ENCODE measurements at regions not wholly inside any gene's neighbourhood (a gene's known extent, or its start where the extent isn't known, plus 50 kb on each side); places are given as distances from the start of the nearest gene placed in this dataset.

- BruUV-seq (replicated peaks), result no TSS peak
- no peak for FAIRE-seq
- 0% methylated on average over 5 of the region's 5 CpGs for WGBS (ENCODE audit: low lambda C conversion rate)
- TF ChIP-seq AKAP8 (CRISPR knock-in tag; IDR thresholded peaks at IDR 0.05), result no peak
- no peak for TF ChIP-seq SMYD3 (CRISPR knock-in tag; IDR thresholded peaks at IDR 0.05)
- TF ChIP-seq ARNT (IDR thresholded peaks at IDR 0.05), result no peak
- no peak for TF ChIP-seq ZFY (CRISPR knock-in tag; IDR thresholded peaks at IDR 0.05)
- TF ChIP-seq ZNF891 (CRISPR knock-in tag; IDR thresholded peaks at IDR 0.05), result no peak
- TF ChIP-seq ZFP62 (CRISPR knock-in tag; IDR thresholded peaks at IDR 0.05), result no peak
- no peak for TF ChIP-seq GPBP1L1 (CRISPR knock-in tag; IDR thresholded peaks at IDR 0.05)
- TF ChIP-seq ZNF776 (CRISPR knock-in tag; IDR thresholded peaks at IDR 0.05), result no peak
- no peak for TF ChIP-seq ZNF501 (CRISPR knock-in tag; IDR thresholded peaks at IDR 0.05)
- TF ChIP-seq KAT2B (IDR thresholded peaks at IDR 0.05; ENCODE audit: borderline replicate concordance, low read depth, low read length), result no peak
- no peak for TF ChIP-seq ZNF512 (CRISPR knock-in tag; IDR thresholded peaks at IDR 0.05)
- no peak for TF ChIP-seq SNAPC4 (CRISPR knock-in tag; IDR thresholded peaks at IDR 0.05)
- no peak for TF ChIP-seq CEBPZ (IDR thresholded peaks at IDR 0.05; ENCODE audit: low read length)
- no peak for TF ChIP-seq ZNF740 (CRISPR knock-in tag; IDR thresholded peaks at IDR 0.05)
Measured at GRCh38 chrX:139170526-139171173, 359.9 kb upstream of the F9 start.

More at GRCh38 chrX:139170526-139171173, 359.9 kb upstream of the F9 start:
- no peaks in the 10 kb centered on the region for H3K79me2 ChIP-seq (ENCODE audit: insufficient read depth, low read length)
- no peak overlapping the region for H3K9ac ChIP-seq (ENCODE audit: insufficient read depth, low read depth, low read length)
- no peak overlapping the region for H2AFZ ChIP-seq (ENCODE audit: low read length)
- no peaks in the 10 kb centered on the region for H3K27me3 ChIP-seq (ENCODE audit: control insufficient read depth in 1 of 2, insufficient read depth in 2 of 2, low read length in 2 of 2)
- no peak overlapping the region for H3K4me3 ChIP-seq (replicated peaks in 1 of 3; ENCODE audit: insufficient read depth in 1 of 3, low read depth in 2 of 3, low read length in 3 of 3)
- H3K9me3 ChIP-seq (ENCODE audit: low read length), result no peaks in the 10 kb centered on the region
- DNase-seq (ENCODE audit: low spot score) (no peak), ATAC-seq (no peak)
- in situ Hi-C loops (cut with HindIII; ENCODE audit: extremely low pct_ligation_motif_present, low pct_unique_long_range_greater_than_20kb) (no loop called here), intact Hi-C loops (cut with micrococcal nuclease; ENCODE audit: unreplicated experiment) (no loop called here)
- no peaks in the 10 kb centered on the region for H3K36me3 ChIP-seq (replicated peaks in 1 of 2; ENCODE audit: control insufficient read depth in 1 of 2, insufficient read depth in 2 of 2, low read length in 2 of 2)
- ChIA-PET POLR2A (no interaction called here), CTCF (ENCODE audit: low intra/inter-chr PET ratio, low total read pairs) (no interaction called here)
- no peak overlapping the region for H3K4me2 ChIP-seq (ENCODE audit: low read depth, low read length)
- no peaks in the 10 kb centered on the region for H3K4me1 ChIP-seq (ENCODE audit: insufficient read depth, low read length)
- H4K20me1 ChIP-seq (ENCODE audit: insufficient read depth, low read length), result no peaks in the 10 kb centered on the region
- H3K27ac ChIP-seq (ENCODE audit: extremely low read length, insufficient read depth, low read length), result no peak overlapping the region

Data from HepG2 (cell line).